HCT116 (cell line): ENCODE measurements at regions not wholly inside any gene's neighbourhood (a gene's known extent, or its start where the extent isn't known, plus 50 kb on each side); places are given as distances from the start of the nearest gene placed in this dataset.

Experiments
- MAX ChIP-seq: IDR thresholded peaks from 2 replicates; pipeline ENCODE4 v1.6.1; 2012
- POLR2AphosphoS5 ChIP-seq: IDR thresholded peaks from 2 replicates; pipeline ENCODE4 v1.6.1; 2011; ENCODE audit warnings: mild to moderate bottlenecking, low read depth, low read length, moderate library complexity
- SIN3A ChIP-seq: IDR thresholded peaks from 2 replicates; pipeline ENCODE4 v1.6.1; 2012; ENCODE audit warnings: low read depth

- TF ChIP-seq SIN3A, result no peak
- no peak for TF ChIP-seq MAX
- no peak for TF ChIP-seq POLR2AphosphoS5
These were observed 78.4 kb downstream of the CBLL2 start for GRCh38 chrX:22351076-22351475.
